Subcutaneous abdominal adipose tissue (tissue), 5 donors: ENCODE measurements at regions not wholly inside any gene's neighbourhood (a gene's known extent, or its start where the extent isn't known, plus 50 kb on each side); places are given as distances from the start of the nearest gene placed in this dataset.

Experiments used
- H3K27ac ChIP-seq: one replicate; pipeline ENCODE4 v1.7.0; 2013; ENCODE audit warnings: low read depth, mild to moderate bottlenecking, inconsistent platforms, low read length, moderate library complexity
- H3K27me3 ChIP-seq, 5 donors: one replicate each; pipeline ENCODE4 v1.7.0; 2013; ENCODE audit warnings: low read length in 5 of 5, inconsistent platforms in 1 of 5; ENCODE audit not compliant: control insufficient read depth in 5 of 5, insufficient read depth in 4 of 5
- H3K36me3 ChIP-seq, 5 donors: one replicate each; pipeline ENCODE4 v1.7.0; 2013; ENCODE audit warnings: low read length in 5 of 5; ENCODE audit not compliant: control insufficient read depth in 5 of 5, insufficient read depth in 5 of 5
- H3K4me1 ChIP-seq, 5 donors: one replicate each; pipeline ENCODE4 v1.7.0; 2013; ENCODE audit warnings: low read length in 5 of 5, mild to moderate bottlenecking in 3 of 5, moderate library complexity in 1 of 5; ENCODE audit not compliant: control insufficient read depth in 5 of 5, insufficient read depth in 5 of 5
- H3K4me3 ChIP-seq, 5 donors: one replicate each; pipeline ENCODE4 v1.7.0; 2013; ENCODE audit warnings: low read length in 5 of 5, low read depth in 1 of 5
- H3K9ac ChIP-seq, 5 donors: one replicate each; pipeline ENCODE4 v1.7.0; 2013; ENCODE audit warnings: low read length in 5 of 5, mild to moderate bottlenecking in 4 of 5, moderate library complexity in 3 of 5
- H3K9me3 ChIP-seq, 5 donors: one replicate each; pipeline ENCODE4 v1.7.0; 2013; ENCODE audit warnings: low read length in 5 of 5; ENCODE audit not compliant: control insufficient read depth in 5 of 5
- donor health status: healthy.
- donor health status: healthy.
- donor health status: healthy.
- donor health status: healthy.
- donor health status: healthy.

GRCh38 chr9:31612336-31613030, 772.0 kb upstream of the ACO1 start:
- Histone ChIP-seq H3K36me3 (no peaks in the 10 kb centered on the region), H3K4me3 (no peak overlapping the region), H3K4me1 (no peaks in the 10 kb centered on the region), H3K27me3 (no peaks in the 10 kb centered on the region), H3K9ac (no peak overlapping the region), H3K9me3 (no peaks in the 10 kb centered on the region), H3K27ac (no peak overlapping the region)

- H3K9ac ChIP-seq, result no peak overlapping the region
- no peak overlapping the region for H3K4me3 ChIP-seq
- no peak overlapping the region for H3K27ac ChIP-seq
- no peaks in the 10 kb centered on the region for H3K4me1 ChIP-seq
- no peaks in the 10 kb centered on the region for H3K36me3 ChIP-seq
- H3K27me3 ChIP-seq, result no peaks in the 10 kb centered on the region
- no peaks in the 10 kb centered on the region for H3K9me3 ChIP-seq
These were observed 768.5 kb upstream of the ACO1 start for GRCh38 chr9:31615966-31616365.

DNA sequence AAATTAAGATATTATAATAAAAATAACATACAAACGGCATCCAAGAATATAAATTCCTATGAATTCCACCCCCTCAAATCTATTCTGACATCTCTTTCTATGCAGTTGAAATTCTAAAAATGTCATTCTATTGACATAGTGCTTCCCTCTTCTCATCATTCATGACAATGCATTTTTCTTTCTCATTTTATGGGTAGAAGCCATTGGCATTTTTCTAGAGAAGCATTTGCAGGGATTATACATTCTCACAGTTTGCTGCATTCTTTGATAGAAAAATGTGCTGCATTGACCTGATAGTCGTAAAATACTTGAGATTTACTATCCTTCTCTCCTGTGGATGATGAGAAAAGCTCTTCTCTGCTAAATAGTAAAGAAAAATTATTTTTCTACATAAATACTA, 760.9 kb upstream of the ACO1 start:
- Histone ChIP-seq H3K9me3 (peaks cover 0 to 4% (median 0%) of the 10 kb centered on the region in 5 donors), H3K9ac (no peak overlapping the region), H3K36me3 (no peaks in the 10 kb centered on the region), H3K4me3 (no peak overlapping the region), H3K4me1 (no peaks in the 10 kb centered on the region), H3K27ac (no peak overlapping the region), H3K27me3 (no peaks in the 10 kb centered on the region)

- Histone ChIP-seq H3K9ac (no peak overlapping the region), H3K36me3 (no peaks in the 10 kb centered on the region), H3K4me3 (no peak overlapping the region)
These were observed 755.2 kb upstream of the ACO1 start for GRCh38 chr9:31629292-31629691.

DNA sequence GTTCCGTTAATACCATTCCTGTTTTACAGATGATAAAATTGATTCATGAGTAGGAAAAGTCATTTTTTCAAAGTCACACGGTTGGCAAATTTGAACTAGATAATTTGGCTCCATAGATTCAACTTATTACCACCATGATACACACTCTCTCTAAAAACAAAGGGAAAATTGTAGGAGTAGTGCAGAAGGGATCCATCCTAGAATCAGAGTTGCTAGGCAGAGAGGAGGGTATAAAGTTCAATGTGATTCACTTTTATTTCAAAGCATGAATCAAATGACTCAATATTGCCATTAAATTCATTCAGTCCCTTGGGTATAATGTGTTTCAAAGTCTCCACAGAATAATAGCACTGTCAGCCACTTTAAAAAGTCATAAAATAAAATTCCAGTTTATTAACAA, 747.2 kb upstream of the ACO1 start:
- Histone ChIP-seq H3K4me3 (no peak overlapping the region), H3K36me3 (no peaks in the 10 kb centered on the region), H3K9me3 (no peaks in the 10 kb centered on the region), H3K4me1 (no peaks in the 10 kb centered on the region), H3K27me3 (peaks cover 0 to 2% (median 0%) of the 10 kb centered on the region in 5 donors), H3K9ac (no peak overlapping the region), H3K27ac (no peak overlapping the region)

More at GRCh38 chr9:31629292-31629691, 755.2 kb upstream of the ACO1 start:
- Histone ChIP-seq H3K4me1 (no peaks in the 10 kb centered on the region), H3K9me3 (peaks cover 0 to 4% (median 0%) of the 10 kb centered on the region in 5 donors), H3K27me3 (no peaks in the 10 kb centered on the region), H3K27ac (no peak overlapping the region)

DNA sequence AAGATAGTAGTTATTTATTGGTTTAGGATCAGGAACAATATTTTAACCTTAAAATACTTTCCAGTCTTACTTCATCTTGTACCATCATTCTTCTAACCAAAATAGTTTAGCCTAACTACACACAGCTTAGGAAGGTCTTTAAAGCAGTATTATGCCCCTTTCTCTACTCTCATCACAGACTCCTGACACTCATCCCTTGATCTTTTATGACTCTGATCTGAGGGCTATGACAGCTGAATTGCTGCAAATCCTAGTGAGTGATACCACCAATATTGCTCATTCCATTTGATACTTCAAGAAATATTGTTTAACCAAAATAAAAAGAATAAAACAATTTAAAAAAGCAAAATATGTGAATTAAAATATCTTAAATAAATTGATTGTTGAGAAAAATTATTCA, 746.6 kb upstream of the ACO1 start:
- no peaks in the 10 kb centered on the region for H3K9me3 ChIP-seq
- no peak overlapping the region for H3K9ac ChIP-seq
- peaks cover 0 to 2% (median 0%) of the 10 kb centered on the region in 5 donors for H3K27me3 ChIP-seq
- H3K4me3 ChIP-seq, result no peak overlapping the region
- no peak overlapping the region for H3K27ac ChIP-seq
- no peaks in the 10 kb centered on the region for H3K36me3 ChIP-seq
- no peaks in the 10 kb centered on the region for H3K4me1 ChIP-seq

DNA sequence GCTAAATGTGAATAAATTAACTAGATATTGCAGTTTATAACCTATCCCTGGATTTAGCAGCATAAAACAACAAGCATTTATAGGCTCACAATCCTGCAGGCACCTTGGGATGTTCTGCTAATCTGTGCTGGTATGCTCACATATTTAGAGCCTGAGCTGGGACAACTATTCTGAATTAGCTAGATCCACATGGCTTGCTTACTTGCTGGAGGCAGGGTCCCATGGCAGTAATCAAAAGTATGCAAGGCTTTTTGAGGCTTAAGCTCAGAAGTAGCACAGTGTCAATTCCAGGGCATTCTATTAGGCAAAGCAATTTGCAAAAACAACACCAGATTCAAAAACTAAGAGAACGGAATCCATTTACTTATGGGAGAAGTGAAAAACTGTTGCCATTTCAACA, 745.0 kb upstream of the ACO1 start:
- no peaks in the 10 kb centered on the region for H3K36me3 ChIP-seq
- peaks cover 0 to 2% (median 0%) of the 10 kb centered on the region in 5 donors for H3K27me3 ChIP-seq
- H3K27ac ChIP-seq, result no peak overlapping the region
- H3K4me3 ChIP-seq, result no peak overlapping the region
- no peaks in the 10 kb centered on the region for H3K4me1 ChIP-seq
- no peaks in the 10 kb centered on the region for H3K9me3 ChIP-seq
- H3K9ac ChIP-seq, result no peak overlapping the region

- Histone ChIP-seq H3K4me1 (no peaks in the 10 kb centered on the region), H3K27me3 (no peaks in the 10 kb centered on the region), H3K27ac (no peak overlapping the region), H3K9ac (no peak overlapping the region), H3K4me3 (no peak overlapping the region), H3K36me3 (no peaks in the 10 kb centered on the region), H3K9me3 (peaks cover 0 to 4% (median 0%) of the 10 kb centered on the region in 5 donors)
These were observed 715.1 kb upstream of the ACO1 start for GRCh38 chr9:31669311-31669710.

DNA sequence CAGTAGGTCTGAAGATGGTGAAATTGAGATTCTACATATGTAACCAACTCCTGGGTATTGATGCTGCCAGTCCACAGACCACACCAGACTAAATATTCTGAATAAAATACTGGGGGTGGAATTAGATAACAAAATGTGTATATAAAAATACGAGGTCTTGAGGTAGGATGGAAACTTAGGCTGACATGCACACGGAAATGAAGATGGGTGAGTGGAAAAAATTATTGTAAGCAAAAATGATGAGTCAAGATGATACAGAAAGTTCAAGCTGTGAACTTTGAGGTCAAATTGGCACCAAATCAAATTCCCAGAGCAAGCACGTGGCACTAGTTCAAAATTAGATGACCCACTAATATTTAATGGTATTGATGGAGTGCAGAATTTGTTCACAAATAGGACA, 713.4 kb upstream of the ACO1 start:
- no peak overlapping the region for H3K9ac ChIP-seq
- no peak overlapping the region for H3K4me3 ChIP-seq
- no peaks in the 10 kb centered on the region for H3K4me1 ChIP-seq
- H3K9me3 ChIP-seq, result peaks cover 0 to 4% (median 0%) of the 10 kb centered on the region in 5 donors
- no peaks in the 10 kb centered on the region for H3K36me3 ChIP-seq
- no peak overlapping the region for H3K27ac ChIP-seq
- no peaks in the 10 kb centered on the region for H3K27me3 ChIP-seq

- H3K36me3 ChIP-seq, result no peaks in the 10 kb centered on the region
- no peak overlapping the region for H3K9ac ChIP-seq
- no peak overlapping the region for H3K4me3 ChIP-seq
- no peak overlapping the region for H3K27ac ChIP-seq
- H3K9me3 ChIP-seq, result peaks cover 0 to 4% (median 0%) of the 10 kb centered on the region in 5 donors
- no peaks in the 10 kb centered on the region for H3K27me3 ChIP-seq
- H3K4me1 ChIP-seq, result no peaks in the 10 kb centered on the region
These were observed 710.2 kb upstream of the ACO1 start for GRCh38 chr9:31674264-31674663.
